HG02759 (cell line): ENCODE measurements at regions not wholly inside any gene's neighbourhood (a gene's known extent, or its start where the extent isn't known, plus 50 kb on each side); places are given as distances from the start of the nearest gene placed in this dataset.

ENCODE experiments used
- ATAC-seq: cut with Tn5 transposase; IDR thresholded peaks from one replicate; pipeline ENCODE4 v1.9.1; 2021; ENCODE audit warnings: mild to moderate bottlenecking, moderate library complexity; ENCODE audit not compliant: unreplicated experiment

DNA sequence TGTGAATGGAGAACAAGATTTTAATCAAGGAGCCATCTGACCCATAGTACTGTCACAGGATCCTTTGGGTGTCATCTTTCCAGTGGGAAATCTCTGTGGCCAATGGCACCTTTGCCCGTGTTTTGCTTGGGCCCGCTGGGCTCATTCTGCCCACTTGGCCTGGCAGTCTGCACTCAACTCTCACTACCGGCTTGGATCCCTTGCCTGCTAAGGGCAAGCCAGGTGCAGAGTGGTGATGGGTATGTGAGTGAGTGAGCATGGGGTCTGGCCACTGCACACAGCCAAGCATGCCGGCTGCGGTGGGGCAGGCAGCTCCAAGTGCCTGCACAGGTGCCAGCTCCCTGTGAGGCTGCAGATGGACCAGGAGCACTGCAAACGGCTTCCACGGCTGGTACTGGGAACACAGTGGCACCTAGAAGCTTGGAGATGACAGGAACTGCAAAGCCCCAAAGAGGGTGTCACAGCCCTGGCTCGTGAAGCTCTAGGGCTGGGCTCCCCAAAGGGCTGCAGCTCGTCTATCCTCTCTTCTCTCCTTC lies 454.5 kb downstream of the TMA16 start:
- ATAC-seq = no peak

DNA sequence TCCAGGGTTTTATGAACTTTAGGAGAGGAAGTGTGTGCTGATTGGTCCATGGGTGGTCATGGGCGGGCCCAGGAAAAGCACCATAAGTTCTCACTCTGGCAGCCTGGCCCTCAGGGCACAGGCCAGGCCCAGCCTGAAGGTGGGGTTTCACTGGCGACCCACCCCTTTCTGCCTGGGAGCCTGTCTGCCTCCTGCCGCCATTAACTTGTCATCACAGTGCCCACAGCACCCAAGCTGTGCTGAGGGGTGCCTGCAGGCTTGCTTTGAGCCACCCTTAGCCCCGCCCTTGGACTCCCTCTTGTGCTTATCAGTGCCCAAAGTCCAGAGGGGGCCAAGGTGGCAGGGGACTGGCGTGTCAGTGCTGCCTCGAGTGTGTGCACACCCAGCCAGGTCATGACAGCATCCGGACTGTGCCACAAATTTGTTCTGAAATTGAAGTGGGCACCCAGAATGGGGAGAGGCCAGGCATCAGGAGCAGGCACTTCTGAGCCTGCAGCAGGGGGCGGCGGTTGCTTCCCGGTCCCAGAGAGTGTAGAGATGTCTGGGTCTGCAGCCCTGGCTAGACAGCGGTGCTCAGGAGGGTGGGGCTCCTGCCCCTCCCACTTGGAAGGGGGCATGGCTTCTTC lies 455.6 kb downstream of the TMA16 start:
- ATAC-seq = peak; percentile 46

DNA sequence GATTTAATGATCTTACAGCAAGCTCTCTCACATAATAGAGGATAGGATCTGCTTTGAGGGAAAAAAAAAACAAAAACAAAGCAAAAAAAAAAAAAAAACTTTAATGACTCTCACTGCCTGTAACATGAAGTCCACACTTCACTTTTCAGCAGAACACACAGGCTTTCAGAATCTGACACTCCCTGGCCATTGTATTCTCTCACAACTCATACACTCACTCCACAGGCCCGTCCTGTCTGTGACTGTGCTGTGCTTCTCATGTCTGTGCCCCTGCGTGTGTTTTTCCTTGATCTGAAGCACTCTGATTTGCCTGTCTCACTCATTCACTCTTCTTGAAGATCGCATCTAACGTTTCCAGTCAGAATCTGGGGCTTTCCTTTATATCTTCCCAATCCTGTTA lies 460.8 kb downstream of the TMA16 start:
- ATAC-seq = no peak

GRCh38 chr4:163958751-163959150 lies 464.3 kb downstream of the TMA16 start:
- ATAC-seq = no peak

DNA sequence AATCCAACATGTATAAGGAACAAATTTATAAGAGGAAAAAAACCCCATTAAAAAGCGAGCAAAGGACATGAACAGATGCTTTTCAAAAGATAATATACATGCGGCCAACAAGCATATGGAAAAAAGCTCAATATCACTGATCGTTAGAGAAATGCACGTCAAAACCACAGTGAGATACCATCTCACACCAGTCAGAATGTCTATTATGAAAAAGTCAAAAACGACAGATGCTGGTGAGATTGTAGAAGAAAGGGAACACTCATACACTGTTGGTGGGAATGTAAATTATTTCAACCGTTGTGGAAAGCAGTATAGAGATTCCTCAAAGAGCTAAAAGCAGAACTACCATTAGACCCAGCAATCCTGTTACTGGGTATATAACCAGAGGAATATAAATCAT lies 465.4 kb downstream of the TMA16 start:
- no peak for ATAC-seq

- no peak for ATAC-seq
Measured at GRCh38 chr4:163966612-163967011, 472.1 kb downstream of the TMA16 start.

DNA sequence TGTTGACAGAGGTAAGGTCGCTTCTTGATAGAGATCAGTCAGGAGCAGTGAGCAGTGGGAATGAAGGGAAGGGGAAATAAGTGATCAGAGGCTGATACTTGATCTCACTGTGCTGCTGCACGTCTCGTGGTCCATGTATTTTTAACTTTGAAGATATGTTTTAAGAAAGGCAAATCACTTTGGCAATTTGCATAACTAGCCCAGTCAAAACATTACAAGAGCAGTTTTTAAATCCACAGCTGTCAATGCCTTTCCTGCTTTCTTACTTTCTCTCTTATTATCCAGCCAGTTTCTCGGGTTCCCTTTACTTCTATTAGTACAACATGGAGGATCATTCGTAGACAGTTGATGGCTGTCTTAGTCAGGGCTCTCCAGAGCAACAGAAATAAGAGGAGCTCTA lies 472.8 kb downstream of the TMA16 start:
- ATAC-seq = peak; percentile 67

DNA sequence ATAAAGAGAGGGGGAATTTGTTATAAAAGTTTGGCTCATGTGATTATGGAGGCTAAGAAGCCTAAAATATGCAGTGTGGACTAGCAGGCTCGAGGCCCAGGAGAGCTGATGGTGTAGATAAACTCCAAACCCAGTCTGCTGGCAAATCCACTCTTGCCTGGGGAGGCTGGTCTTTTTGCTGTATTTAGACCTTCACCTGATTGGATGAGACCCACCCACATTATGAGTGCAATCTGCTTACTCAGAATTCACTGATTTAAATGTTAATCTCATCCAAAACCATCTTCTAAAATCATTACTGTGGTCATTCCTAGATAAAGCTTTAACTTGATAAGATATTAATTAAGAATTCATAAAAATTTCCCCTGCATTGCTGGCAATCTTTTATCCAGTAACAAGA lies 473.2 kb downstream of the TMA16 start:
- ATAC-seq = no peak

GRCh38 chr4:163969291-163969690 lies 474.8 kb downstream of the TMA16 start:
- ATAC-seq = no peak

GRCh38 chr4:163976588-163976987 lies 482.1 kb downstream of the TMA16 start:
- ATAC-seq = no peak

- ATAC-seq = no peak
Measured at GRCh38 chr4:163988391-163988790, 493.9 kb downstream of the TMA16 start.

GRCh38 chr4:163988865-163989264 lies 494.4 kb downstream of the TMA16 start:
- ATAC-seq = no peak

GRCh38 chr4:163991298-163991865 lies 496.9 kb downstream of the TMA16 start:
- ATAC-seq = no peak

DNA sequence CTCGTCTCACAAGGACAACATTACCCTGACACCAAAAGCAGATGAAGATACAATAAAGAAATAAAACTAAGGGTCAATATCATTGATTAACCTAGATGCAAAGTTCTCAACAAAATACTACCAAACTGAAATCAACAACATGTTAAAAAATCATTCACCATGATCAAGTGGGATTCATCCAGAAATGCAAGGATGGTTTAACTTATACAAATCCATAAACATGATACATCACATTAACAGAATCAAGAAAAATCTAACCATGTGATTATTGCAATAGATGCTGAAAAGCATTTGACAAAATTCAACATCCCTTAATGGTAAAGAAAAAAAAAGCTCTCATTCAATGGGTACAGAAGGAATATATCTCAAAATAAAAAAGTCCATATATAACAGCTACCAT lies 514.9 kb downstream of the TMA16 start:
- ATAC-seq = no peak

DNA sequence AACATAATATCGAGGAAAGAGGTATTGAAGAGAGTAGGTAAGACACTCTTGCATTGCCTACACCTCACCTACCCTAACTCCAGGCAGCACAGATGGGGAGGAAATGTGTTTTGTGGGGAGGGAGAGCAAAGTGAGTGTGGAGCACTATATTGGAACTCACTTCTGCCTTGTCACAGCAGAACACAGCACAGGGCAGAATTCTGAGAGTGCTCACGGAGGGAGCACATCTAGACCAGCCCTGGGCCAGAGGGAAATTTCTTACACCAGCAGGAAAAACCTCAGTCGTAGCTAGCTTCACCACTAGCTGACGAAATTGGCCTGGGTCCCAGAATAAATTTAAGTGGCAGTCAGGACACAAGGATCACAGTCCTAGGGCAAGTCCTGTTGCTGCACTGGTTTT lies 517.3 kb downstream of the TMA16 start:
- no peak for ATAC-seq

GRCh38 chr4:164012396-164013027 lies 518.0 kb downstream of the TMA16 start:
- ATAC-seq = peak; percentile 78

DNA sequence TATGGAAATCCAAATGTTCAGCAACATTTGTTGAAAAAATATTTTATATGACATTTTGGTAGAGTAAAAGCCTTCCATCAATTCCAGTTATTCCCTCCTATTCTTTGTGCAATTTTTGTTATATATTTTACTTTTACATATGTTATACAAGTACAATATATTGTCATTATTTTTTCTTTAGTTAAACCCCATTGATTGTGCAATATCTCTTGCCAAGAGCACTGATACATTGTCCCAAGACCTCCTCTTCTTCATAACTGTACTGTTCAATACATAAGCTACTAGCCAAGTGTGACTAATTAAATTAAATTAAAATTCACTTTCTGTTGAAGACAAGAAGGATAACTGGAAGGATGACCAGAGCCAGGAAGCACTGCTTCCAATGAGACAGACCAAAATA lies 527.5 kb downstream of the TMA16 start:
- no peak for ATAC-seq

- no peak for ATAC-seq
Measured at GRCh38 chr4:164023214-164023613, 528.7 kb downstream of the TMA16 start.

DNA sequence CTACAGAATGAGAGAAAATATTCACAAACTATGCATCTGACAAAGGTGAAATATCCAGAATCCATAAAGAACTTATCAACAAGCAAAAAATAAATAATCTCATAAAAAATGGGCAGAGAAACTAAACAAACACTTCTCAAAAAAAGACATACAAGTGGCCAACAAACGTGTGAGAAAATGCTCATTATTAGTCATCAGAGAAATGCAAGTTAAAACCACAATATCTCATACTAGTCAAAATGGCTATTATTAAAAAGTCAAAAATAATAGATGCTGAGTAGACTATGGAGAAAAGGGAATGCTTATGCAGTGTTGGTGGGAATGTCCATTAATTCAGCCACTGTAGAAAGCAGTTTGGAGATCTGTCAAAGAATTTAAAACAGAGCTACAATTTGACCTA lies 533.3 kb downstream of the TMA16 start:
- no peak for ATAC-seq

- no peak for ATAC-seq
Measured at GRCh38 chr4:164039482-164039881, 545.0 kb downstream of the TMA16 start.

GRCh38 chr4:164056426-164057142 lies 562.1 kb downstream of the TMA16 start:
- no peak for ATAC-seq
